HS-5 (cell line): ENCODE measurements at regions not wholly inside any gene's neighbourhood (a gene's known extent, or its start where the extent isn't known, plus 50 kb on each side); places are given as distances from the start of the nearest gene placed in this dataset.
"Not testable (repeated sequence)": the region's sequence is repeated elsewhere in the genome, so short reads cannot be mapped to it uniquely, and the experiment has no call there.

Source experiments
- DNase-seq: peaks from one replicate; pipeline ENCODE4 v3.0.0-alpha.2; 2012; ENCODE audit warnings: low read depth

- DNase-seq = no peak
Measured at GRCh38 chr4:38279650-38280322, 319.6 kb downstream of the PTTG2 start.

GRCh38 chr4:38280323-38280706 is 320.1 kb downstream of the PTTG2 start:
- DNase-seq = no peak

GRCh38 chr4:38281371-38282071 is 321.3 kb downstream of the PTTG2 start:
- no peak for DNase-seq

GRCh38 chr4:38283724-38284123 is 323.5 kb downstream of the PTTG2 start:
- no peak for DNase-seq

- DNase-seq = no peak
Measured at GRCh38 chr4:38284294-38285030, 324.3 kb downstream of the PTTG2 start.

GRCh38 chr4:38287101-38287851 is 327.1 kb downstream of the PTTG2 start:
- no peak for DNase-seq

GRCh38 chr4:38289553-38289952 is 329.4 kb downstream of the PTTG2 start:
- no peak for DNase-seq

GRCh38 chr4:38290366-38290765 is 330.2 kb downstream of the PTTG2 start:
- peak; percentile 51 for DNase-seq

- DNase-seq = no peak
Measured at GRCh38 chr4:38290914-38291313, 330.7 kb downstream of the PTTG2 start.

- DNase-seq = no peak
Measured at GRCh38 chr4:38292529-38292928, 332.3 kb downstream of the PTTG2 start.

- no peak for DNase-seq
Measured at GRCh38 chr4:38294238-38294637, 334.0 kb downstream of the PTTG2 start.

- DNase-seq = no peak
Measured at GRCh38 chr4:38297061-38297460, 336.9 kb downstream of the PTTG2 start.

- no peak for DNase-seq
Measured at GRCh38 chr4:38298868-38299713, 338.9 kb downstream of the PTTG2 start.

- no peak for DNase-seq
Measured at GRCh38 chr4:38302910-38303309, 342.7 kb downstream of the PTTG2 start.

GRCh38 chr4:38304460-38304859 is 344.3 kb downstream of the PTTG2 start:
- DNase-seq = not testable (repeated sequence)

- no peak for DNase-seq
Measured at GRCh38 chr4:38306482-38307071, 346.4 kb downstream of the PTTG2 start.

- peak; percentile 30 for DNase-seq
Measured at GRCh38 chr4:38308728-38309311, 348.6 kb downstream of the PTTG2 start.

- no peak for DNase-seq
Measured at GRCh38 chr4:38309471-38309870, 349.3 kb downstream of the PTTG2 start.

- DNase-seq = no peak
Measured at GRCh38 chr4:38310446-38311043, 350.3 kb downstream of the PTTG2 start.

- DNase-seq = no peak
Measured at GRCh38 chr4:38311495-38312126, 351.4 kb downstream of the PTTG2 start.
